HEK293T (cell line): ENCODE measurements at regions not wholly inside any gene's neighbourhood (a gene's known extent, or its start where the extent isn't known, plus 50 kb on each side); places are given as distances from the start of the nearest gene placed in this dataset.

Experiments
- CTCF ChIA-PET: fragments of 350-600 bp; formaldehyde crosslinking; extraction: SDS; loops from one replicate; lab custom pipeline; 2021; ENCODE audit warnings: antibody characterized with exemption, inconsistent platforms; lab: Yijun Ruan, JAX
- POLR2A ChIA-PET: fragments of 350-600 bp; formaldehyde crosslinking; extraction: SDS; loops from one replicate; lab custom pipeline; 2020; ENCODE audit warnings: antibody characterized with exemption, inconsistent platforms; lab: Yijun Ruan, JAX
- DNase-seq: peaks from one replicate; pipeline ENCODE4 v3.0.0; 2012; ENCODE audit warnings: mixed read lengths; ENCODE audit errors: extremely low spot score
- ARNT ChIP-seq: fragments of 450-650 bp; IDR thresholded peaks from 2 replicates; pipeline ENCODE4 v1.6.1; 2017; ENCODE audit warnings: mild to moderate bottlenecking
- BHLHE40 ChIP-seq: fragments of 450-650 bp; IDR thresholded peaks from 2 replicates; pipeline ENCODE4 v1.6.1; 2016; ENCODE audit warnings: mild to moderate bottlenecking, moderate library complexity, borderline replicate concordance
- CTBP1 ChIP-seq: fragments of 450-650 bp; IDR thresholded peaks from 2 replicates; pipeline ENCODE4 v1.6.1; 2016; ENCODE audit warnings: borderline replicate concordance
- ELF4 ChIP-seq: fragments of 450-650 bp; IDR thresholded peaks from 2 replicates; pipeline ENCODE4 v1.6.1; 2017; ENCODE audit warnings: antibody characterized with exemption
- FOXA1 ChIP-seq: fragments of 450-650 bp; IDR thresholded peaks from 2 replicates; pipeline ENCODE4 v1.6.1; 2016; ENCODE audit warnings: mild to moderate bottlenecking
- FOXK2 ChIP-seq: fragments of 450-650 bp; IDR thresholded peaks from 2 replicates; pipeline ENCODE4 v1.6.1; 2016; ENCODE audit warnings: mild to moderate bottlenecking
- FOXM1 ChIP-seq: fragments of 450-650 bp; IDR thresholded peaks from 2 replicates; pipeline ENCODE4 v1.6.1; 2017; ENCODE audit warnings: mild to moderate bottlenecking, borderline replicate concordance
- HDGF ChIP-seq: fragments of 450-650 bp; IDR thresholded peaks from 2 replicates; pipeline ENCODE4 v1.6.1; 2017; ENCODE audit warnings: antibody characterized with exemption, borderline replicate concordance
- L3MBTL2 ChIP-seq: fragments of 450-650 bp; conservative IDR thresholded peaks from 2 replicates; pipeline ENCODE4 v1.6.1; 2016; ENCODE audit warnings: mild to moderate bottlenecking
- LEF1 ChIP-seq: fragments of 450-650 bp; IDR thresholded peaks from 2 replicates; pipeline ENCODE4 v1.6.1; 2017; ENCODE audit warnings: mild to moderate bottlenecking, borderline replicate concordance
- NFRKB ChIP-seq: fragments of 450-650 bp; IDR thresholded peaks from 2 replicates; pipeline ENCODE4 v1.6.1; 2016; ENCODE audit warnings: mild to moderate bottlenecking, moderate library complexity
- PKNOX1 ChIP-seq: fragments of 450-650 bp; IDR thresholded peaks from 2 replicates; pipeline ENCODE4 v1.6.1; 2016
- SP1 ChIP-seq: fragments of 450-650 bp; IDR thresholded peaks from 2 replicates; pipeline ENCODE4 v1.6.1; 2017
- SUZ12 ChIP-seq: fragments of 450-650 bp; IDR thresholded peaks from 2 replicates; pipeline ENCODE4 v1.6.1; 2016; ENCODE audit warnings: mild to moderate bottlenecking
- TARDBP ChIP-seq: fragments of 450-650 bp; IDR thresholded peaks from 2 replicates; pipeline ENCODE4 v1.6.1; 2016
- ZNF384 ChIP-seq: fragments of 450-650 bp; IDR thresholded peaks from 2 replicates; pipeline ENCODE4 v1.6.1; 2016

- POLR2A ChIA-PET = no interaction called here
These were observed 680.6 kb downstream of the EPHA3 start for GRCh38 chr3:89787979-89788378.

DNA sequence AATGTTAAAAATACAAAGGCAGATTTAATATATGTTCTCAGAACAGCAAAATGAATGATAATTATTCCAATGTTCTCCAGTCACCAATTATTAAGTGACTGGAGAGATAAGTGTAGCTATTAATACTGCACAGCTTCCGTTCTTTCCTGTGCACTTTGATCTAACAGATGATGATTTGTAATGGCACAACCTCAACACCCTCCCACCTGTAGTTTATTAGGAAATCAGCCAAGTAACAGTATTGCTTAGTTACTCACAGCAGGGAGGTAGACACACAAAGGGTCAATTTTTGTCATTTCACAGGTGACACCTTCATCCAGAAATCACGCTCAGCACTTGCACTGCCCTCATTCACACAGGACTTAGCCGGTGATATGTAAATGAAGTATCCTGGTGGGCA, 688.1 kb downstream of the EPHA3 start:
- TF ChIP-seq BHLHE40 = no peak
- no peak for TF ChIP-seq SP1
- TF ChIP-seq L3MBTL2 = no peak
- TF ChIP-seq ZNF384 = no peak
- no peak for TF ChIP-seq FOXK2
- no peak for TF ChIP-seq FOXA1
- TF ChIP-seq FOXM1 = no peak
- no peak for TF ChIP-seq HDGF
- ChIA-PET POLR2A (no interaction called here), CTCF (no interaction called here)
- no peak for DNase-seq

More at GRCh38 chr3:89787979-89788378, 680.6 kb downstream of the EPHA3 start:
- CTCF ChIA-PET = no interaction called here
- no peak for DNase-seq
- TF ChIP-seq ELF4 = no peak
- TF ChIP-seq FOXA1 = no peak

- DNase-seq = no peak
- TF ChIP-seq SUZ12 (no peak), SP1 (no peak), BHLHE40 (no peak), FOXK2 (no peak), ZNF384 (no peak), HDGF (no peak), PKNOX1 (no peak), ELF4 (no peak), NFRKB (no peak)
- POLR2A ChIA-PET = no interaction called here
- CTCF ChIA-PET = interaction anchor here (0.8 kb wide), 1 partner anchor 8 kb away, joined by 7 read pairs; no protein-coding TSS in a partner anchor
These were observed 695.5 kb downstream of the EPHA3 start for GRCh38 chr3:89802881-89803280.

DNA sequence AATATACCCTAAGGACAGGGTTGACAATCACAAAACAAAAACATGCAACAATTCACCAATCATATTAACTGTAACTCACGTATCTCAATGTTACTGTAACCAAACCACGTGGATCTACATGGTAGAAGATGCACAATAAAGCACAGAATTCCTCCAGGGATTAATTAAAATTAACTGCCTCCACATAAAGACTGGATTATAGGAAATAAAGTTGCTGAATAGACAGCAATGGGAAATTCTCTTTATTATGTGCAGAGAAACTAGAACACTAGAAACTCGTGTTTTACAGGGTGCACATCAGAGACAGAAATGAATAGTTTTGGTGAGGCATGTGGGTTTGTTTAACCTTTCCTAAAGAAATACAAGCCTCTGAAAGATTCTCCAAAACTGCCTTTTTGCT, 696.3 kb downstream of the EPHA3 start:
- DNase-seq = no peak
- no peak for TF ChIP-seq TARDBP
- POLR2A ChIA-PET = no interaction called here
- CTCF ChIA-PET = interaction anchor here (0.8 kb wide), 1 partner anchor 8 kb away, joined by 7 read pairs; no protein-coding TSS in a partner anchor

DNA sequence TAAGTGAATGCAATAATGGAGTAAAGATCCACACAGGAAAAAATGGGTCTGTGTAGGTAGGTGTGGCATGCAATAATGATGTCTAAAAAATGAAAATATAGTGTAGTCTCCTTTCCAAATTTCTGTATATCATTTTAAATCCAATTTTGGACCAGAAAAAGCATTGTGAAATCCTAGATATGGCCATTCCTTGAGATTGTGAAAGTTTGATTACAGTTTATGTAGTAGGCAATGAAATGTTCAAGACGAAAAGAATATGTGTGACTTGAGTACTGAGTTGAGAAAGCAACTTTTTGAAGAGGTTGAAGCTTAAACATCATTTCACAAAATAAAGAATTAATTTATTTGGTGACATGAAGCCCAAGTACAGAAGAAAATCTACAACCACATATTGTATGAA, 698.7 kb downstream of the EPHA3 start:
- ChIA-PET POLR2A (no interaction called here), CTCF (no interaction called here)
- DNase-seq = no peak
- TF ChIP-seq FOXK2 (no peak), BHLHE40 (no peak), ELF4 (no peak), ARNT (no peak), NFRKB (no peak), TARDBP (no peak), L3MBTL2 (no peak), HDGF (no peak), LEF1 (no peak), SP1 (no peak), FOXA1 (no peak), PKNOX1 (no peak)

- no peak for DNase-seq
- CTCF ChIA-PET = no interaction called here
- no peak for TF ChIP-seq FOXK2
- POLR2A ChIA-PET = no interaction called here
These were observed 701.3 kb downstream of the EPHA3 start for GRCh38 chr3:89808680-89809197.

DNA sequence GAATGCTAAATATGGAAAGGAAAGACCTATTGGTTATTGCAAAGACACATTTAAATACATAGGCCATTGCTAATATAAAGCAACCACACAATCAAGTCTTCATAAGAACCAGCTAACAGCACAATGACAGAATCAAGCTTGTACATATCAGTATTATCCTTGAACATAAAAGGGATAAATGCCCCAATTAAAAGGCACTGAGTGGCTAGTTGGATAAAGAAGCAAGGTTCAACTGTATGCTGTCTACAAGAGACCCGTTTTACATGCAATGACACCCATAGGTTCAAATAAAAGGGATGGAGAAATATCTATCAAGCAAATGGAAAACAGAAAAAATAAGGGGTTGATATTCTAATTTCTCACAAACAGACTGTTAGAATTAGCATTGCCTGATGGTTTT, 706.1 kb downstream of the EPHA3 start:
- DNase-seq = no peak
- POLR2A ChIA-PET = no interaction called here
- TF ChIP-seq L3MBTL2 = no peak
- TF ChIP-seq FOXK2 = no peak
- TF ChIP-seq ELF4 = no peak
- TF ChIP-seq FOXA1 = no peak
- CTCF ChIA-PET = no interaction called here

- ChIA-PET POLR2A (no interaction called here), CTCF (no interaction called here)
- TF ChIP-seq NFRKB (no peak), ZNF384 (no peak), TARDBP (no peak), ELF4 (no peak), CTBP1 (no peak), SUZ12 (no peak), FOXK2 (no peak), BHLHE40 (no peak), L3MBTL2 (no peak), SP1 (no peak), PKNOX1 (no peak), HDGF (no peak), FOXA1 (no peak), LEF1 (no peak)
- no peak for DNase-seq
These were observed 733.6 kb downstream of the EPHA3 start for GRCh38 chr3:89841041-89841440.
